Right ventricle myocardium superior (tissue), 1 donor: ENCODE measurements at regions not wholly inside any gene's neighbourhood (a gene's known extent, or its start where the extent isn't known, plus 50 kb on each side); places are given as distances from the start of the nearest gene placed in this dataset.

Source experiments
- ATAC-seq: fragments of 200-7000 bp; cut with Tn5 transposase; one replicate; pipeline ENCODE4 v1.9.1; 2020; ENCODE audit warnings: mild to moderate bottlenecking; ENCODE audit not compliant: poor library complexity
- DNase-seq: peaks from one replicate; pipeline ENCODE4 v3.0.0-alpha.2; 2020
- intact Hi-C: fragments of 100-400 bp; cut with DNase I; formaldehyde crosslinking; loops from one replicate; pipeline ENCODE4 v1.11.2; 2022
- donor health status: DM: no; HTN: yes; CAD: no; lungs with severe emphysema.

DNA sequence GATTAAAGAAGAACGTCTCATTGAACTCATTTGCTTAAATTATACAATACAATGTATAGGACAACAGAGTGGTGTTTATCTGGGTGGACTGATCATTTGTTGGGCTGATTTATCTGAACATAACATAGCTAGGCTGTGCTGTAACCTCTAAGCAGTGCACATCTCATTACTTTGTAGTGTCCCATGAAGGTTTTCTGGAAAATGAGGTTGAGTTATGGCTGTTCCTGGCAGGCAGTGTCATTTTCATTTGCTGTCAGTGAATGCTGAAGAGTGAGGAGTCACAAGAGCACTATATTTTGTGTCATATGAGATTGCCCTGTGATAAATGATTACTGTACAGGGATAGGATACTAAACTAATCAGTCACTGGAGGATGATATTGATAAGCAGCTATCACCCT lies 340.2 kb downstream of the HS3ST3B1 start:
- intact Hi-C loops: no loop called here
- DNase-seq: no peak
- ATAC-seq: no peak

DNA sequence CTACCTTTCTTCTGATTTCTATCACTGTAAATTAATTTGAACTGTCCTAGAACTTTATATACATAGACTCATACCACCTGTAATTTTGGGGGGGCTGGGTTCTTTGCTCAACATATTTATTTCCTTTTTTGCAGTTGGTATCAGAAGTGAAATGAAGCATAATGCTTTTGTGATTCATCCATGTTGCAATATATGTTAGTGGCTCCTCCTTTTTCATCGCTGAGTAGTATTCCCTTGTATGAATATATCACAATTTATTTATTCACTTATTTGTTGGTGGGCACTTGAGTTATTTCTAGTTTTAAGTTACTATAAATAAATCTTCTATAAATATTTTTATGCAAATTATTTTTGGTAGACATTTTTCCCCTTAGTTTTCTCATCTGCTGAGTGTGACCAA lies 336.4 kb downstream of the HS3ST3B1 start:
- intact Hi-C loops: no loop called here

DNA sequence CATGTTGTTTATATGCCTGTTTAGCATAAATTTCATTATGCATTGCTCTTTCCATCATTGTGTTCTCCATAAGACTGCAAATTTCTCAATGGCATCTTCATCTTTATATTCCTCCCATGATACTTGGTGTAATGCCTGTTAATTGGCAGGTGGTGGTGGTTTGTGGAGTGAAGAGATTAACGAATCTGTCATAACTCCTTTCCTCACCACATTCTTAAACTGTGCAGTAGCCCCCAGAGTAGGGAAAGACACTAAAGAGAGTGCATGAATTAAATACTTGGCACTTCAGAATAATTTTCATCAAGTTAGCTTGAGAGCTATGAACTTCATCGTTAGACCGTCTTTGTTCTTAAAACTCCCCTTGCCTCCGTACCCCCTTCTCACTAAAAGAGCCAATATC lies 329.7 kb downstream of the HS3ST3B1 start:
- DNase-seq (no peak), ATAC-seq (no peak)
- intact Hi-C loops: no loop called here

More for the DNA sequence above, 336.4 kb downstream of the HS3ST3B1 start:
- ATAC-seq: no peak
- DNase-seq: no peak

DNA sequence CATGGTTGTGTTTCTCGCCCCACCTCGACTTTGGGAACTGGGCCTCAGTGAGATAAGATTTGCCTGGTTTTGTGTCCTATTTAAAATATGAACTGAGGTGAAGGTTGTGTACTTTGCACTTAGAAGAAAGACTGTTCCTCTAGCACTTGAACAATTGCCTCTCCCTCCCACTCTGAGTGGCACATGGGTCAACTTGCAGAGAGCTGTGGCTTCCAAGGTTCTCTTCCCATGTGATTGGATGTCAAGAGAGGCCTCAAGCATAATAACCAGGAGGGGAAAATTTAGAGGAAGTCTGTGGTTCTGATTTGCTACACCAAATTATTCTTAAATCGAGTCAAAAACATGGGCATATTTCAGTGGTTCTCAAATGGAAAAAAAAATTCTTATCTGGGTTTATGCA lies 329.2 kb downstream of the HS3ST3B1 start:
- intact Hi-C loops: no loop called here
- ATAC-seq (no peak), DNase-seq (no peak)

DNA sequence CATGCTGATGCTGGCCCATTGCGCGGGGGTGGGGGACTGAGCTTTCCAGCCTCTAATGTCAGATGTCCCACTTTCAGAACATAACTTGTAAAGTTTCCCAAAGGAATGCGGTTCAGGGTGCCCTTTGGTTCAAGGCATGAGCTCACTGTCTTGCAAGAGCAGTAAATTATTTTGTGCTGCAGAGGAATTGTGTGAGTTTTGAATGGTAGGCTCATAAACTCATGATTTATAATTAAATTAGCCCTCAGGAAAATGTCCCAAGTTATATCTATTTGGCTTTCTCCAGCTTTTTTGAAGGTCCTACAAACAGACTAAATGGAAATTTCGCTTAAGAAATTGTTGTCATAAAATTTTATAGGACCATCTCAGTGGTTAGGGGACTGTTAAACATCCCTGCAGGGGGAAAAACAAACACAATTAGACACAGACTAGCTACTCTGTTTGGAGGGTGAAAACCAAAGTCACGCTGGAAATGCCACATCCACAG lies 321.8 kb downstream of the HS3ST3B1 start:
- DNase-seq (no peak), ATAC-seq (no peak)
- intact Hi-C loops: no loop called here

DNA sequence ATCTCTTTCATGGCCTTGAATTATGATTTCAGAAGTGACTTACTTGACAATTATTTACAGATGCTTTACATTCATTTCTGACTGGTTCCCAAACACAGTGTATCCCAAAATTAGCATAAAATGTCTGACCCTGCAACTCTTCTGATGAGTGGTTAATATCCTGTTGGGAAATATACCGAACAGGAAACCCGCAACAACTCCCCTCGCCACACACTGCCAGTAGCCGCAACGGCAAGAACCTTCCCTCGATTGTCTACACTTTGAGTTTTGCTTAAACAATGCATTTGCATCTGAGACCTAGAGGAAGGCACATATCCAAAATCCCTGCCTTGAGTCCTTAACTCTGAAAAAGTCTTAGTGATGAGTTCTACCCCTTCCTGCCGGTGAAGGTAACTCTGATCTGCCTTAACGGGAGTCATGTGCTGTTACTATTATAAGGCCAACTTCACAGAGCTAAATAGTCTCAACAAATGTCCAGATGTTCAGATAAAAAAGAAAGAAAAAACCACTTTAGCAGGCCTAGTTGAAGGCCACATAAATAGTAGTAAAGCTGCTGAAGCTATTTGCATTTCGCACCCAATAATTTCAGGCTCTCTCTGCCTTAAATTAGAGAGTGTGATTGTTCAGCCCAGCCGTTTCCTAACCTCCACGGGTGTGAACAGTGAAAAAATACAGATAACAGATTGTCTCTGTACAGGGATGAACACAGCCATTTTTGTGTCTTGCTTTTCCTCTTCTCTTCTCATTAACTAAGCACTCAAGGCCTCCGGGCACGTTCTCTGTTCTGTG lies 321.1 kb downstream of the HS3ST3B1 start:
- intact Hi-C loops: no loop called here
- no peak for ATAC-seq
- no peak for DNase-seq

DNA sequence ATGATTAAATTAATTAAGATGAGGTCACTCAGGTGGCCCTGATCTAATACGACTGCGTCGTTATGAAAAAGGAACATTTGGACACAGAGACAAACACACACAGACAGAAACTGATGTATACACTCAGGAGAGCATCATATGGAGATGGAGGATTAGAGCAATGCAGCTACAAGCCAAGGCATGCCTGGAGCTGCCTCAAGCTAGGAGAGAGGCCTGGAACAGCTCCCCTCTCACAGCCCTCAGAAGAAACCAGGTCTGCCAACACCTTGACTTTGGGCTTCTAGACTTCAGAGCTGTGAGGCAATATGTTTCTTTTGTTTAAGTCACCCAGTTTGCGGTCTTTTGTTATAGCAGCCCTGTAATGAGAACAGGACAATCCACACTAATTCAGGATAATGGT lies 318.9 kb downstream of the HS3ST3B1 start:
- ATAC-seq: no peak
- no peak for DNase-seq
- intact Hi-C loops: no loop called here

DNA sequence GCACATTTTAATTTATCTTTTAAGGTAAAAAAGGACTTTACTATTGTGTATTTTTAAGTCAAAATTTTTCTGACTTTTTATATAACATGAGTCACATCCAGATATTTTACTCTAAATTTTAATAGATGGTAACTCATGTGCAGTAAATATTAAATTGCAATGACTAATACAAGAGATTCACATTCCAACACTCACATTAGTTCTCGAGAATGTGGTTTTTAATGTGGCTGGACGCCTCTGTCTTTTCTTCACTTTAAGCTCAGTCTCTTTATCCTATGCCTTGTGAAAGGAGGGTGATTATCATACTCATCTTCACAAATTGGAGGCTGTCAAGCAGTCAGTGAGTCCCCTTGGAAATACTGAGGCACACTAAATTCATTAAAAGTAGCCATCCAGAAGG lies 315.6 kb downstream of the HS3ST3B1 start:
- DNase-seq (no peak), ATAC-seq (no peak)
- intact Hi-C loops: no loop called here

DNA sequence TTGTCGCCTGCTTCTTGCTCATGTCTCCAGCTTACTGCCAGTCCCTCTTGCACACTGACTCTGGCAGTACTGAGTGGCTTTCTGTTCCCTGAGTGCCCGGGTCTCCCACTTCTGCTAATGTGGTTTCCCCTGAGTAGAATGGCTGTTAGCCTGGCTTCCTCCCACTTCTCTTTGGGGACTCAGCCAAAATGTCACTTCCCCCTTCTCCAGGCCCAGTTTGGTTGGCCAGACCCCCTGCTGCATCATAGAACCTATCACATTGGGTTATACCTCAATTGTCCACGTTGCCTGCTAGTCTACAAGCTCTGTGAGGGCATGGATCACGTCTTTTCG lies 304.4 kb downstream of the HS3ST3B1 start:
- ATAC-seq: peak; percentile 75
- intact Hi-C loops: no loop called here
- peak; percentile 46 for DNase-seq

DNA sequence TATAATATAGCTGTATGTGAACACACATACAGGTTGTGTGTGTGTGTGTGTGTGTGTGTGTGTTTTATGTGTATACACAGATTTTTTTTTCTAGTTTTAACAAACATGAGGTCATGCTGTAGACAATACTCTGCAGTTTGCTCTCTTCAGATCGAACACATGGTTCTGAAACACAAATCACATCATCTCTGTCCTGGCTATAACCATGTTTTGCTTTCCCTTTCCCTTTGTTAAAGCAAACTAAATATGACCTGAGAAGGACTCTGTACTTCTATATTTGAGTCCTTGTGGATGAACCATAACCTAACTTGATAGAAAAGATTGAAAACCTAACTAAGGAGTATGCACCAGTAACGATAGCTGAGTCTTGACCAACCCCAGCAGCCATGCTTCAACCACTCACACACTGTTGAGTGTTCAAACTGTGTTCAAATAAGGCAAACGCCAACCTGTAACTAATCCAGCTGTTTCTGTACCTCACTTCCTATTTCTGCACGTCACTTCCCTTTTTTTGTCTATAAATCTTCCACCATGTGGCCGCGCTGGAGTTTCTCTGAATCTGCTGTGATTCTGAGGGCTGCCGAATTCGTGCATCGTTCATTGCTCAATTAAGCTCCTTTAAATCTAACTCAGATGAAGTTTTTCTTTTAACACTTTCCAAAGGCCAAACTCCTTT lies 303.8 kb downstream of the HS3ST3B1 start:
- ATAC-seq (no peak), DNase-seq (no peak)
- intact Hi-C loops: no loop called here

DNA sequence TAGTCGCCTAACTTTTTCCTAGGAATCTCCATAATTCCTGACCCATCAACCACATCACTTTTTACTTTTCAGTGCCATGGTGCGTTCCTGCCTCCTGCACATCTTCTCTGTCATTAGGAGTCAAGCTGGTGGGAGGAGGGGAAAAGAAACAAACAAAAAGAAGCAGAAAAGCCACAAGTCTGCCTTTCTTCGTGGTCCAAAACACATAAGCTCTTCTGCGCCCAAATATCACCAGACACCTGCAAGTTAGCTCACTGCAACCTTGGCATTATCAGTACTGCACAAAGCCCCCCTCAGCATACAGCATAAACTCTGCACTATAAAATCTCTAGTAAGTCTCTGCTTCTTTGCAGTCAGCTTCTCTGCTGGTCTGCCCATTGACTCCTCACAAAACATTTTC lies 295.3 kb downstream of the HS3ST3B1 start:
- intact Hi-C loops: no loop called here
- ATAC-seq (no peak), DNase-seq (no peak)

DNA sequence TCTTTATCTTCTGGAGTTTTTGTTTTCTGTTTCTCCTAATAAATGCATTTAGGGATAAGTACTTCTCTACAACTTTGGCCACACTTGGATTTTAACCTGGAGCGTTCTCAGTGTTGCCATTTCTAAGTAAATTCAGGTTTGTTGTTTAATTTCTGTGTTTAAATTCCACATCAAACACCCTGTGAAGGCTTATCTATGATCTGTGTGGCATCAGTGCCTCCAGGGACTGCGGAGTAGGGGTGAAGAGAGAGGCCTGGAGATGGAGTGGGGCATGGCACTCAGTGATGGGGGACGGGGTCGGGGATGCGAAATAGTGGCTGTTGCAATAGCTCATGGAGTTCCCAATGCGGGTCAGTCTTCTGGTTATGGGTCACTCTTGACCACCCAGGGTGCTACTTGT lies 294.8 kb downstream of the HS3ST3B1 start:
- ATAC-seq (no peak), DNase-seq (no peak)
- intact Hi-C loops: no loop called here

DNA sequence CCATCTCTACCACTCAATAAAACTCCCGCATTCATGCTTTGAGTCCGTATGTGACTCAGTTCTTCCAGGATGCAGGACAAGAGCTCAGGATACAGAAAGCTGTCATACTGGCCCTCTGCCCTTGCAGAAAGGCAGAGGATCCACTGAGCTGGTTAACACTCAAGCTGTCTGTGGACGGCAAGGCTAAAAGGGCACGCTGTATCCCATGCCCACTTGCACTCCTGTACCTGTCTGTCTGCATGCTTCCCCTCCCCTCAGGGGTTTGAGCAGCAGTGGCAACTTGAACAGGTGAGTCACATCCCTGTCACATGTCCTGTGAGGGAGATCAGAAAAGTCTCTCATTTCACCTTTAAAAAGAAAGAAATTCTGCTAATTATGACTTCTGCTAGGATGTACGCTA lies 293.8 kb downstream of the HS3ST3B1 start:
- intact Hi-C loops: no loop called here
- no peak for DNase-seq
- ATAC-seq: no peak

DNA sequence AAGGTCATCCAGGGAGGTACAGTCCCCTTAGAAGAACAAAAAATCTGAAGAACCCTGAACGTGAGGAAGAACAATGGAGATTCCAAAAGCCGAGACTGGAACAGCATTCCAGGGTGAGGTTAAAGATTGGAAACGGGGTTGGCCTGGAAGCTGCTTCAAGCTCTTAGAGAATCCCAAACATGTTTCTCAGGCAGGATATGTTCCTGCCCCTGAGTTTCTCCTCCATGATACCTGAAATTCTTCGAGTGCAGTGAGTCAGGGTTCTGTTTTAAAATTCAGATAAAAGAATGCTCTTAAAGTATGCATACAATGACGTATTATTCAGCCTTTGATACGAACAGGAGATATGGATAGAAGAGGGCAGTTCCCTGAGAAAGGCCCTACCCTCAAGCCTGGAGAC lies 293.1 kb downstream of the HS3ST3B1 start:
- DNase-seq (no peak), ATAC-seq (no peak)
- intact Hi-C loops: no loop called here

DNA sequence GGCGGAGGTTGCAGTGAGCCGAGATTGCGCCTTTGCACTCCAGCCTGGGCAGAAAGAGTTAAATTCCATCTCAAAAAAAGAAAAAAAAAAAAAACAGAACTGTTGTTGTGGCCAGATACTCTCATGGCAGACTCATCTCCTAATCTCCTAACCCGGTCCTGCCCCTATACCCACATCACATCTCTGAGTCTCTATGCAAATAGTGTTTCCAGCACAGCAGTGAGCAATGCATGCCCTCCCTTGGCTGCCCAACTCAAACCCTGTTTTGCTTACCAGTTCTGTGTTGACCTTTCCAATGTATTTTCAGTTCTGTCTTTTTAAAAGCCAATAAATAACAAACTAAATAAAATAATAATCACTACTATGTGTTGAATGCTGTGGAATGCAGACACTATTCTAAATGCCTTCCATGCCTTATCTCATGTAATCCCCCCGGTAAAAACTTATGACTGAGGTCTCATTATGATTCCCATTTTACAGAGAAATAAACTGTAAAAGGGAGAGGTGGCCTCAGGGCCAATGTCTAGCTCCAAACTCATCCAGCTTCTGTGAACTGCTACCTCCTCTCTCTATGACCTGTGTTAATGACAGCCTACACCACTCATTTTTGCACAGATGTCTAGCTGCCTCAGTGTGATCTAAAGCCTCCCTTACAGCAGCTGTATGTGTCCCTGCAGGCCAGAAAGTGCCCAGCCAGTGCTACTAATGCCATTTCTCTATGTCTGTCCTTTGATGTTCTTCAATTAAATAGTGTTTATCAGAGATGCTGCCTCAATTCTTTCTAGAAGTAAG lies 289.8 kb downstream of the HS3ST3B1 start:
- ATAC-seq (no peak), DNase-seq (no peak)
- intact Hi-C loops: no loop called here

DNA sequence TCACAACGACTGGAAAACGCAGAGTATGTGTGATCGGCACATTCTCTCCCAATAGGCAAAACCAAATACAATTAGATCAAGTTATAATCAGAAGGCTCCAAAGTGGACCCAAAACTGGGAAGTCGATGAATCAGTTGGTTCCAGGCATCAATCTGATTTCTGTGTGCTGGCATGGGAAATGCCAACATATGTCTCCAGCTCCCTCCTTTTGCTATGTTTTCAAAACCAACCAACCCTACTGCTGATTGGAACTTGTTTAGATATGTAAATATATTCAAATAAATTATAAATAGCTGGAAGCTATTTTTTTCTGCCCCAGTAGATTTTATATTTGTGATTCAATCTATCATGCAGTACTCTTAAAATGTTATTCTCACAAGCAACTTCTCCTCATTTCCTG lies 284.2 kb downstream of the HS3ST3B1 start:
- intact Hi-C loops: no loop called here
- ATAC-seq (no peak), DNase-seq (no peak)

DNA sequence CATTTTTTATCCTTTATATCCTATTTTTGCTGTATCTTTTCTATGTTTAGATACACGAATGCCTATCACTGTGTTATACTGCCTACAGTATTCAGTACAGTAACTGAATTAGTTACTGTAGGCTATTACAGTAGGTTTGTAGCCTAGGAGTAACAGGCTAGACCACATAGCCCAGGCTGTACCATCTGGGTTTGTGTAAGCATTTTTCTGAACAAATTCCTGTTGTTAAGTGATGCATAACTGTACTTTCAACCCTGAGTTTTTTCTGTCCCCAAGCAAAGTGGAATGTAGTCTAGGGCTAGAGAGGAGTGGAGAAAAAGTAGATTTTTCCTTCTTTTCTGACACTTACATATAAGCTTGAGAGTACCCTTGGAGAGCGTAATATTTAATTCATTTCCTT lies 282.1 kb downstream of the HS3ST3B1 start:
- ATAC-seq (no peak), DNase-seq (no peak)
- intact Hi-C loops: no loop called here

DNA sequence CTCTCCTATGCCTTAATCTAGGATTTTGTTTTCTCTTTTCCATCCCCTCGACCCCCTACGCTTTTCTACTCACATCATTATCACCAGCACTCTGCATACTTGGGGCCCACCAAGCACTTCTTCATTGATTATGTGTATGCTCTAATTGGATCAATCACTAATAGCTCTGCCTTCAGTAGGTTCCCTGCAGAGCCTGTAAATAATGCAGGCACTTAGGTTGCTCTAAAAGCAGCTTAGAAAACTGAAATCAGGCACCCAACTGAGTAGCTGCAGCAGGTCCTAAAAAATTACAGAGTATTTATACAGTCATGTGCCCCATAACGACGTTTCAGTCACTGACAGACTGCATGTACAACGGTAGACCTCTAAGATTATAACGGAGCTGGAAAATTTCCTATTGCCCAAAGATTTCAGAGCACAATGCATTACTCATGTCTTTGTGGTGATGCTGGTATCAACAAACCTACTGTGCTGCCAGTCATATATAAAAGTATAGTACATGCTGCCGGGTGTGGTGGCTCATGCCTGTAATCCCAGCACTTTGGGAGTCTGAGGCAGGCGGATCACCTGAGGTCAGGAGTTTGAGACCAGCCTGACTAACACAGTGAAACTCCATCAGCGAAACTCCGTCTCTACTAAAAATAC lies 280.4 kb downstream of the HS3ST3B1 start:
- intact Hi-C loops: no loop called here
- DNase-seq: no peak
- no peak for ATAC-seq

DNA sequence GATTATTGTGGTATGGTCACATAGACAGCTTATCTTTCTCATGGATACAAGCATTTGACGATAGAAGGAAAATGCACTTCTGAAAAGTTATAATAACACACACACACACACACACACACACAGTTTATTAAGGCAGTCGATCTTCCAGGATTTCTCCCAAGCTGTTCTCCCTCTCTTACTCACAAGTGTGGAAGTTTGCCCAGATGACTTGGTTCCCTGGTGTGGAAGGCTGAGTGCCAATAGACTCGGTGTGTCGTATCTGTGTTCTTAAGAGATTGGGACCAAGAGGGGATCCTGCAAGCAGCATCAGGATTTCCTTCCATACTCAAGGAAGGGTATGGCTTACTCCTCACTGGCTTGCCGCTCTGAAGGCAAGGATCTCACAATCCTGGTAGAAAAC lies 279.6 kb downstream of the HS3ST3B1 start:
- ATAC-seq: no peak
- intact Hi-C loops: no loop called here
- DNase-seq: no peak
